ENCODE measurements at regions not wholly inside any gene's neighbourhood (a gene's known extent, or its start where the extent isn't known, plus 50 kb on each side); places are given as distances from the start of the nearest gene placed in this dataset.

- TF ChIP-seq TAF1 (IDR thresholded peaks at IDR 0.05; ENCODE audit: borderline replicate concordance, insufficient read depth, low read length) (no peak), REST (IDR thresholded peaks at IDR 0.05; ENCODE audit: insufficient read depth in 1 of 2, low read depth in 2 of 2, low read length in 2 of 2) (no peak), SIN3A (IDR thresholded peaks at IDR 0.05; ENCODE audit: borderline replicate concordance, insufficient read depth, low read length) (no peak)
These were observed 257.8 kb downstream of the ETV1 start for GRCh38 chr7:13731643-13732042.
